Right ventricle myocardium inferior (tissue), 1 donor: ENCODE measurements at regions not wholly inside any gene's neighbourhood (a gene's known extent, or its start where the extent isn't known, plus 50 kb on each side); places are given as distances from the start of the nearest gene placed in this dataset.
"Not testable (repeated sequence)": the region's sequence is repeated elsewhere in the genome, so short reads cannot be mapped to it uniquely, and the experiment has no call there.

ENCODE experiments used
- ATAC-seq: fragments of 200-7000 bp; cut with Tn5 transposase; one replicate; pipeline ENCODE4 v1.9.1; 2020; ENCODE audit warnings: mild to moderate bottlenecking, moderate library complexity
- DNase-seq: peaks from one replicate; pipeline ENCODE4 v3.0.0; 2021; ENCODE audit errors: missing footprints
- intact Hi-C: fragments of 100-400 bp; cut with DNase I; formaldehyde crosslinking; loops from one replicate; pipeline ENCODE4 v1.11.0; 2022
- donor health status: DM: no; HTN: yes; CAD: no; lungs with severe emphysema.

DNA sequence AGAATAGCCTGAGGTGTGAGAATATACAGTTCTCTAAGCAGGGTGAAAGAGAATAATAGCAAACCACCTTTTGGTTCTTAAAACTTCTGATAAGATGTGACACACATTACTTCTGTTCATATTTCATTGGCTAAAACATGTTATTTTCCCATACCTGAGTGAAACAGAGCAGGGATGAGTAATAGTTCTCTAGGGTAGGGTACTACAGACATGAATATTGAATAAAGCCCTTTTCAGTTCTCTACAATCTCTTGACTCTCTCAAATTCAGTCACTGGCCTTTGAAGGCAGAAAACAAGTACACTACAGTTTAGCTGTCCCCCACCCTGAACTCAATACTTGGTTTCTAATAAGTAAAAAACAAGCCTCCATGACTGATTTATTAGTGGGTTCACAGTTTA, 454.1 kb upstream of the MDGA2 start:
- ATAC-seq (no peak), DNase-seq (no peak)
- intact Hi-C loops: no loop called here

DNA sequence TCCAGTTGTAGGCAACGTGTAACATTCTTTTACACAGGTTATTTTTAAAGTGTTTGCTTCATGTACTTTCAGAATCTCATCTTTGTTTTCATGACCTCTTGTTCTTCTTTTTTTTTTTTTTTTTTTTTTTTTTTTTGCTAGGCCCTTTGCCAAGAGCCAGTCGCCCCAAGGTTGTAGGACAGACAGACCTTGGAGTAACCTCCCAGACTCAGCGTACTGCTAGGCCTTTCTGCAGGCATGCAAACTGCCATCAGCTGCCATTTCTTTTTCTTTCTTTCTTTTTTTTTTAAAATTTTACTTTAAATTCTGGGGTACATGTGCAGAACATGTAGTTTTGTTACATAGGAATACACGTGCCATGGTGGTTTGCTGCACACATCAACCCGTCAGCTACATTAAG, 452.3 kb upstream of the MDGA2 start:
- no peak for DNase-seq
- intact Hi-C loops: no loop called here
- no peak for ATAC-seq

DNA sequence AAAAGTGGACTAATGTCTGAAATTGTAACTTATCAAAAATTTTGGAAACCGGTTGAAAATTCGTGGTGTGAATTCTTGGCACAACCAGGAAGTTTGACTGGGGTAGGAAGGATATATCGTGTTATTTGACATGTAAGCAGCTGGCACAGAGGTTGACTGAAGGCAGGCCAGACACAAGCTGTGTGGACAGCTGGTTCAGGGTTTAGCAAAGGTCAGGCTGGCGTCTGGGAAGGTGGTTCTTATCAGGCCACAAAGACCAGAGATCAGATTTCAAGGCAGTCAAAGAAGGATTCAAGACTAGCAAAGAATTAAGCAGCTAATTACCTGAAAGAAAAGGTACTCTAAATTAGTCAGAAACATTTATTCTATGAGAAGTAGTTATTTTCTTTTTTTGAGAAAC, 450.2 kb upstream of the MDGA2 start:
- ATAC-seq: no peak
- intact Hi-C loops: no loop called here
- DNase-seq: no peak

DNA sequence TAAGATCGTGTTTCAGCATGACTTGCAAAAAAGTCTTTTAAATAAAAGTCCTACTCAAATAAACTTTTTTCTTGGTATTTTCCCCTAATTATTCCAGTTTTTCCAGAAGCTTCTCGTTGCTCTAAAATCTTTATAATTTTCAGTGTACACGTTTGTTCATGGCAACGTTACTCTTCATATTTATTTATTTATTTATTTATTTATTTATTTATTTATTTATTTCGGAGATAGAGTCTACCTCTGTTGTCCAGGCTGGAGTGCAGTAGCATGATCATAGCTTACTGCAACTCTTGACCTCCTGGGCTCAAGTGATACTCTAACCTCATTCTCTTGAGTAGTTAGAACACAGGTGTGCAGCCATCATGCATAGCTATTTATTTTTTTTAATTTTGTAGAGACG, 438.3 kb upstream of the MDGA2 start:
- no peak for DNase-seq
- ATAC-seq: no peak
- intact Hi-C loops: no loop called here

DNA sequence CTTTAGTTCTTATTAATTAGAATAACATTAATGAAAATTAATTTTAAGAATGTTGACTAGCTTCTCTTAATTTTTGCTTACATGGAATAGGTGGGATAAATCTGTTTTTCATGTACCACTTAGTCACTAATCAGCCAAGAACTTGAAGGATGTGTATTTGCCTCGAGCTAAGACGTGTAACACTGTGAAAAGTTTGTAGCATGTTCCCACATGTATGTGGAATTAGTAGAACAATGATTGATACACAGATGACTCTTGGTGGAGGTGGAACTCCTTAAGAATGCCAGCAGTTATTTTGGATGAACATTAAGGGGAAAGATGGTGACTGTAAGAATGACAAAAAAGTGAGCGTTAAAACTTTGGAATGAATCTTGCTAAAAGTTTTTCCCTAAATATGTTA, 435.7 kb upstream of the MDGA2 start:
- DNase-seq (no peak), ATAC-seq (no peak)
- intact Hi-C loops: no loop called here

DNA sequence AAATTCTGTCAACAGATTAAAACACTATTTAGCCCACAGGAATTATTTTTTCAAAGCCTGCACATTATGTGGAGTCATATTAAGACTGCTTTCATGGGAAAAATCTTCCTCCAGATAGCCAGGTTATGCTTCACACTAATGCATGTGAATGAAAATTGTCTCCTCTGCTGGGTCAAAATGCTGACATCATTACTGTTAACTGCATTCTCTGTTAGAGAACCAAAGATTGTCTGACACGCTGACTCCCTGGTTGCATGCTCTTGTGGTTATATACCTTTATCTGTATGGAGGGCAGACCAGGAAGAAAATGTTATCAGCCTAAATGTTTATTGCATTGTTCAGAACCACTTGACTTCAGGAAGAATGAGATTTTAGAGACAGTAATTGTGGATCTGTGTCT, 432.2 kb upstream of the MDGA2 start:
- DNase-seq: no peak
- ATAC-seq: no peak
- intact Hi-C loops: no loop called here

DNA sequence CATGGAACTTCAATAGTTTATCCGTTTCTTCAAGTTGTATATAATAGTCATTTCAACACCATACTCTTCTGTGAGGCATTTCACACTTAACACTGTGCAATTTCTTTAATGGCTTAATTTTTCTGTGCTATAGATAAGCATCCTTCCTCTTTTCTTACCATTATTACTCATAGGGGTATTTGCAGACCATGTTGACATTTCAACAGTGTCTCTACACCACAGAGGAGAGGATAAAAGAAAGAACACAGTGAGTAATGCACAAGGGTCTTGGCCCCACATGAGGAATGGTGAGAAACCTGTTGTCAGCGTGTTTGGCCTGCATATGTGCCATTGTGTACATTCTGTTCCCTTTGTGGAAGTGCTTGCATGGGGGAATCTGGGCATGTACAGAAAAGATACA, 421.5 kb upstream of the MDGA2 start:
- ATAC-seq: no peak
- intact Hi-C loops: no loop called here
- DNase-seq: no peak

DNA sequence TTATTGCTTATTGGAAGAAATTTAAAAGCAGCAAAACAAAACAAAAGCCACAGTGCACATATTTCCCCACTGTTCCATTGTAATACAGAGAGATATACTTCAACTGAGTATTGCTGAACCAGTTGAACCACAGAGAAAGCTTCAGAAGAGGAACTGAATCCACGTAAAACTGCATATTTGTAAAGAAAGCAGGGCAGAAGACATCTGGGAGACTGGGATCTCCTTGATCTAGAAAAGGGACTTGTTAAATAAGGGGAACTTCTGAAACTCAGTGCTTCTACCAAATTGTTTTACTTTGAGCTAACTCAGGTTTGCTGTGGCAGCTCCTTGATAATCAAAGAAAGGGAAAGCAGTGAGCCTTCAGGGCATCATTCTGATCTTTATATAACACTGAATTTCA, 411.1 kb upstream of the MDGA2 start:
- ATAC-seq: no peak
- no peak for DNase-seq
- intact Hi-C loops: no loop called here

DNA sequence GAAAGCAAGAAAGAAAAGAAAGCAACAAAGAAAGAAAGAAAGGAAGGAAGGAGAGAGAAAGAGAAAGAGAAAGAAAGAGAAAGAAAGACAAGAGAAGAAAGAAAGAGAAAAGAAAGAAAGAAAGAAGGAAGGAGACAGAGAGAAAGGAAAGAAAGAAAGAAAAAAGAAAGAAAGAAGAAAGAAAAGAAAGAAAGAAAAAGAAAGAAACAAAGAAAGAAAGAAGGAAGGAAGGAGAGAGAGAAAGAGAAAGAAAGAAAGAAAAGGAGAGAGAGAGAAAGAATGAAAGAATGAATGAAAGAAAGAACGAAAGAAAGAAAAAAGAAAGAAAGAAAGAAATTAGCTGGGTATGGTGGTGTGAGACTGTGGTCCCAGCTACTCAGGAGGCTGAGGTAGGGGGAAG, 400.1 kb upstream of the MDGA2 start:
- ATAC-seq (no peak), DNase-seq (no peak)
- intact Hi-C loops: no loop called here

DNA sequence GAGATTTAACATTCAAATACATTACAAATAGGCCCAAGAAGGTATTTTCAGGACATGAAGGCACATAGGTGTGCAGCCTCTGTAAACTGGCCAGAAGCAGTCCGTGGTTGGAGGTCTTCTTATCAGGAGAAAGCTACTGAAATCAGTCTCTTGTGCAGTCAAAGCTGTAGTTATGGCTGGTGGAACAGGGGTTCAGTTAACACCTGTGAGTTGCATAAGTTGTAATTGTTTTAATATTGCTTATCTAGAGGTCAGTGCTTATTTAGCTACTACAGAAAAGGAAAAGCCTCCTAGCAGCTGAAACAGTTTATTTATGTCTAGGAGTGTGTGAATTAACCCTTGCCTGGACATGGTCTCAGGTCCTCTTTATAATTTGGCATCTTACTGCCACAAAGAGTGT, 377.6 kb upstream of the MDGA2 start:
- intact Hi-C loops: no loop called here
- no peak for DNase-seq
- ATAC-seq: no peak

DNA sequence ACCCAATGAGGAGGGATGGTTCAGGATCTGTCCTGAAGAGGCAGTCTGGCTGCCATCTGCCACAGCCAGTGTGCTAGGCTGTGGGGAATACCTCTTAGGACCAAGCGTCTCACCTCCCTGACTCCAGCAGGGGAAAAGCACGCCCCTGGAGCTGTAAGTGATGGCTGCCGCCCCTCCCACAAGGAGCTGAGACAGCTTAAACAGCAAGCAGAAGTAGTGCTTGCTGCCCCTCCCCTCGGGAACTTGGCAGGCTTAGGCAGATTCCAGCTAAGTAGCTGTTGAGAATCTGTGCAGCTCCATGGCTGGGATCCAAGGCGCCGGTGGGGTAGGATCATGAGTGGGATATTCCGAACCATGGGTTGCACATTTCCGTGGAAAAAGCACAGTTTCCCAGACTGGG, 360.4 kb upstream of the MDGA2 start:
- DNase-seq: no peak
- ATAC-seq: no peak
- intact Hi-C loops: no loop called here

DNA sequence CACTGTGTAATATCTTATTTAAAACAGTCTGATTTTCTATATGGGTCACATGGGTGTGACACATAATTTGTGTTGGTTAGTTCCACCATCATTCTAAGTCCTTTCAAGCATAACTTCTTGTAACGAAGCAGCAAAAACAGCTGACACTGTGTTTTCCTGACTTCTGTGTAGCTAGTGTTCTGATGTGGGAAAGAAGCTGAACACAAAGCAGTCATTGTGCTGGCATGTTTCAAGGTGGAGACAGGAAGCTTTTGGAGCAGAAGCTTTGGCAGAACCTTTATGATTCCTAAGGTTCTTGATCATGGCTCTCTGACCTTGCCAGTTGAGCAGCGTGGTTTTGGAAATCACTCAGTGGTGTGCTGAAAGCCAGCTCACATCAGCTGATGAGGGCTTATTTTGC, 351.7 kb upstream of the MDGA2 start:
- DNase-seq (no peak), ATAC-seq (no peak)
- intact Hi-C loops: no loop called here

DNA sequence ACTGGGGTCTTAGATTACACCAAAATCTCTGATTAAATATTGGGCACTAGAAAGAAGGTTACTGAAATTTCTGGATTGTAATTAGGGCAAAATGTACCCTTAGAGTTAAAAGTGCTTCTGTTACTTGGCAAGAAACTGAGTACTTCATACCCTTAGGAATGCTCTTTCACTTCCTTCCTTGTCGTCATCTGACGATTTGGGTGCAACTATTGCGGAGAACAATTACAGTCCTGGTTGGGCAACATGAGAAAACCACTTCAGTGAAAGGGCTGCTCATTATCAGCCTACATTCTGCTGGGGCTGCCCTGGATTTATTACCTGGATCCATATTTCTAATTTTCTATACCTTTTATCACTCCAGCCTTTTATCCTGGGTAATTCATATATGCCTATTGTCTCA, 348.5 kb upstream of the MDGA2 start:
- DNase-seq (no peak), ATAC-seq (no peak)
- intact Hi-C loops: no loop called here

DNA sequence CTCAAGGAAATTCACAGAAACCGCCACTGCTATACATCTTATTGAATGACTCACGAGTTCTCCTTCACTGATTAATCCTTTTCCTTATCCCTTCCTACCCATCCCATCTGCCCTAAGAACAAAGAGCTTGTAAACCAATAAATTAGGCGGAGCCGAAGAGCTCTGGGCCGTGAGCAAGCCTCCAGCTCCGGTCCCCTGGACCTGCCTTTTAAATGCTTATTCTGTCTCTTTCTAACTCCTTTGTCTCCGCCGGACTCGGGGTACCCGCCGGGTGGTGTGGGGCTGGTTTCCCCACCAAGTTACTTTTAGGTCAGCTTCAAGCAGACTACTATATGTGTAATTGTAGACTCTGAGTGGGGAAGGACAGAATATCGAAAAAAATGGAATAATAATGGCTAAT, 336.1 kb upstream of the MDGA2 start:
- DNase-seq, ATAC-seq: not testable (repeated sequence)

DNA sequence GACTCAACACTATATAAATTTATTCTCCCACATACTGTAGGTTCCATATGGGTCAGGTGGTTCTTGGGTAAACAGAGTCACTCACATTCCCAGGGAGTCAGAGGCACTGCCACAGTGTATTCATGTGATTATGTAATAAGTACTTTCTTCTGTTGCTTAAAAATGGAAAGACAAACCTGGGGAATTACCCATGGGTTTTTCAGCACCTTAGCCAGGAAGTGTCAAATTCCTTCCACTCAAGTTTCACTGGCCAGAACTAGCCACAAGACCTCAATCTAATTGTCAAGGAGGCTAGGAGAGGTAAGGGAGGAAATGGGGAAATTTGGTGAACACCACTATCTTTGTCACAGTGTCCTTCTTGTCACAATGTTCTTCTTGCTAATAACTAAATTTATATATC, 333.2 kb upstream of the MDGA2 start:
- intact Hi-C loops: no loop called here
- ATAC-seq (no peak), DNase-seq (no peak)

More for the DNA sequence above, 336.1 kb upstream of the MDGA2 start:
- intact Hi-C loops: not testable (repeated sequence)

DNA sequence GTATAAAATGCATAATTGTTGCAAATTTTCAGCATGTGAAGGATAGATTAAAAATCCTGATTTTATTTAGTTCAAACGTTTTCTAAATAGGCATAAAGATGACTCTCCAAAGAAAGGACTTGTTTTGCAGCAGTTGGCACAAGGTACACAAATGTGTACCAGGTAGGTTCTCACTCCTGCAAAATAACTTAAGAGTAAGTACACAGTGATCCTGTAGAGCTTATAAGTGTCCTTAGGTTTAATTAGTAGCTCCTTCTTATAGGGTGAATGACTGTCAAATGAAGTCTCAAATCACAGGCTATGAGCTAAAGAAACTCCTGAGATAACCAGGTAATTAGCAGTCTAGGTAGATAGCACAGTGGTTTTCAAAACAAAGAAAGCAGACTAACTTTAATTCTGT, 330.6 kb upstream of the MDGA2 start:
- no peak for ATAC-seq
- no peak for DNase-seq
- intact Hi-C loops: no loop called here

DNA sequence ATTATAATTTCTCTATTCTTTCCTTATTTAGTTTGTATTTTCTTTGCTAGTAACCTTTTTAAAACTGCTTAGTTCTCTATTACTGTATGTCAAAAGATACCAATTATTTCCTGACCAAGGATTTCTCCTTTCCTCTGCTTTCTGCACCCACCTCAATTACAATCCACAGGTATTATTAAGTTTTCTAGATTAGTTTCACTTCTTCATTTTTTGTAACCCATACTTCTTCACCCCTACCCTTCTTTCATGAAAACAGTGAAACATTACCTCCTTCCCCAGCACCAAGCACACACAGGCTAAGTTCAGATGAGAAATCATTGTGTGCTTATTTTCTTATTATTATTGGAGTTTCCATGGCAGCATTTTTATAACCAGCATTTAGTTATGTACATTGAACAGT, 318.5 kb upstream of the MDGA2 start:
- ATAC-seq (no peak), DNase-seq (no peak)
- intact Hi-C loops: no loop called here

DNA sequence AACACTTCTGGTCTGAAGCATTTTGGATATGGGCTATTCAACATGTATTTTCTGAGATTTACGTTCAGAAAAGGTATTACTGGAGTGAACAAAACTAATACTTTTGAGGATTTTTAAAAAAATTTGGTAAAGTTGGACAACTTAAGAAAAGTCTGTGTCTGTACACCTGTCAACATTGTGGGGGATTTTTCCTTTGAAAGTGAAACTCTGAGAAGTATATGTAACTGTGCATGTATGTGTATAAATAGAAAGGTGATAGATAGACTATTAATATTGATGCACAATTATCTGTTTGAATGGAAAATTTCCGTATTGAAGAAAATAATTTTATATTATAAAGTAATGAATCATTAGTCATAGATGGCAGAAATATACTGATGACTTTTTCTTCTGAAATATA, 312.8 kb upstream of the MDGA2 start:
- intact Hi-C loops: no loop called here
- ATAC-seq (no peak), DNase-seq (no peak)

DNA sequence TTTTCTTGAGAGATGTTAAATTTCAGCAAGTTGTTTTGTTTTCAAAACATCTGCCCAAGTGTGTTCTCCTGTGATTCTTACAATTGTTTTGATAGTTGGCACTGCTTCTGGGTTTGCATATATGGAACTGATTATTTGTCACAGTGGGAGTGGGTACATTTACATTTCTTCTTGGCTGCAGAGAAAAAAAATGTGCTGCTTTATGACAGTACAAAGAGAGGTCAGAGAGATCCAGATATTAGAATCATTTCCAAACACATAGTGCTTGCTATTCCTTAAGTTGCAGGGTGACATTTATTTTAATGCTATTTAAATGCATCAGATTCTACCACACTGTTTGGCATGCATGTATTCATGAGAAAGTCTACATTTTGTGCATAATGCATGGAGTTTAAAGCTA, 303.5 kb upstream of the MDGA2 start:
- ATAC-seq (no peak), DNase-seq (no peak)
- intact Hi-C loops: no loop called here

DNA sequence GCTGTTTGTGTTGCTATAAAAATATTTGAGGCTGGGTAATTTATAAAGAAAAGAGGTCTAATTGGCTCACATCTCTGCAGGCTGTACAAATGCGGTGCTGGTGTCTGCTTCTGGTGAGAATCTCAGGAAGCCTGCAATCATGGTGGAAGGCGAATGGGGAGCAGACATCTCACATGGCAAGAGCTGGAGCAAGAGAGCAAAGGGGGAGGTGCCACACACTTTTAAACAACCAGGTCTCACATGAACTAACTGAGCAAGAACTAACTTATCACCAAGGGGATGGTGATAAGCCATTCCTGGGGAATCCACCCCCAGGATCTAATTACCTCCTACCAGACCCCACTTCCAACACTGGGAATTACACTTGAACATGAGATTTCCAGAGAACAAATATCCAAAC, 300.7 kb upstream of the MDGA2 start:
- DNase-seq (no peak), ATAC-seq (no peak)
- intact Hi-C loops: no loop called here

DNA sequence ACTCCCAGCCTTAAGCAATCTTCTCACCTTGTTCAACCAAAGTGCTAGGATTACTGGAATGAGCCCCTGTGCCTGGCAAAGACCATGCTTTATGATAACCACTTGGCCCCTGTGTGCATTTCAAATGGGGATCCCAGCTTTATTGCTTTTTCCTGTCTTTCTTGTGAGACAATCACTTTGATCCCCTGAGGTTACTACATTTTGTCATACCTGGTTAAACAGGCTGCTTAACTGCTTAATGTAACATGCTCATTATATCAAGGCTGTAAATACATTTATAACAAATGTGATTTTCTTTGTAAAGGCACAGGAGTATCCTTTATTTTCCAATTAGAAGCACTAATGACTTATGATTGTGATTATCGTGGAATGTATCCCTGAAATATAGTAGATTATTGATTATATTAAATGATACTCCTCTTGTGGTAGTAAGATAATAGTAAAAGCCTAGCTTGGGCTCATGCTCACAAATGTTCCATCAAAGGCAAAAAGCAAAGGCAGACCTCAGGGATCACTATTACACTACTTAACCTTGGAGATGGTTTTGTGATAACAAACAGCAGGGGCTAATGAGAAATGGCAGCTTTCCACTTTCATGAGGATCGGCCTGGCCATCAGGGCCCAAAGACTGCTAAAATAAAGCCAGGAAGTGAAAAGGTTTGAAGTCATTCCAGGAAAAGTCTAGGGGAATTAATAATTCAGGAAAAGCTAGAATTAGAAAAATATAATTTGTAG, 290.8 kb upstream of the MDGA2 start:
- ATAC-seq (no peak), DNase-seq (no peak)
- intact Hi-C loops: no loop called here

DNA sequence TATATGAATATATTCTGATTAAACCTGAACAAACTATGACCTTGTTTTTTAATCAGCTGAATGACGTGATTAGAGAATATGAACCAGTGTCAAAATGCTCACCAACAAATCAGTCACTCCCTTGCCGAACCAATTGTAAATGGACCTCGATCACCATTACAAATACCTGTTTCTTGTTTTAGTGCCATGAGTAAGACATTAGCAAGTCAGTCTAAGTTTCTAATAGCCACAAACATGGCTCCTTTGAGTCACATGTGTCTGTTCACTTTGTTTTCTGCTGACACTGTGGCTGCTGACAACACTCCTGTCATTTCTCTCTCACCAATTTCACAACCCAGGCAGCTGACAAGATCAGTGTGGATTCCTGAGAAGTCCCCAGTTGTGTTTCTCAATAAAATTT, 286.2 kb upstream of the MDGA2 start:
- intact Hi-C loops: no loop called here
- DNase-seq: no peak
- ATAC-seq: no peak
